IMR-90 (cell line): ENCODE measurements at regions not wholly inside any gene's neighbourhood (a gene's known extent, or its start where the extent isn't known, plus 50 kb on each side); places are given as distances from the start of the nearest gene placed in this dataset.
"Not testable (repeated sequence)": the region's sequence is repeated elsewhere in the genome, so short reads cannot be mapped to it uniquely, and the experiment has no call there.

Experiments
- ATAC-seq: fragments of 200-7000 bp; cut with Tn5 transposase; 2 replicates; pipeline ENCODE4 v1.9.1; 2020; ENCODE audit warnings: low read depth, mild to moderate bottlenecking, moderate library complexity
- BruUV-seq: library from RNA; stranded (reverse); fragments of 400-500 nt; replicated peaks from 2 replicates; lab custom pipeline; 2021; lab: Mats Ljungman, UMichigan
- CTCF ChIA-PET: fragments of 300-600 bp; formaldehyde crosslinking; extraction: SDS; loops from one replicate; lab custom pipeline; 2021; ENCODE audit warnings: antibody characterized with exemption; lab: Yijun Ruan, JAX
- POLR2A ChIA-PET: fragments of 300-600 bp; sonication (Branson Sonifier 250); formaldehyde crosslinking; loops from one replicate; lab custom pipeline; 2022; ENCODE audit warnings: antibody characterized with exemption; ENCODE audit not compliant: unreplicated experiment; lab: Charles Lee
- DNase-seq: peaks from one replicate; pipeline ENCODE4 v3.0.0; 2013
- H2AFZ ChIP-seq: replicated peaks from 2 replicates; pipeline ENCODE3; 2013; ENCODE audit warnings: low read length, mild to moderate bottlenecking; ENCODE audit not compliant: poor library complexity
- H2AK5ac ChIP-seq: 2 replicates; pipeline ENCODE4 v1.6.1; 2013; ENCODE audit warnings: low read depth, low read length, inconsistent platforms
- H2AK9ac ChIP-seq: replicated peaks from 2 replicates; pipeline ENCODE3; 2013; ENCODE audit warnings: mild to moderate bottlenecking, low read depth, low read length, moderate library complexity; ENCODE audit not compliant: poor library complexity
- H2BK120ac ChIP-seq: 2 replicates; pipeline ENCODE4 v1.6.1; 2013; ENCODE audit warnings: low read depth, low read length, inconsistent platforms
- H2BK15ac ChIP-seq: 3 replicates; pipeline ENCODE4 v1.6.1; 2013; ENCODE audit warnings: low read depth, low read length, inconsistent platforms
- H2BK20ac ChIP-seq: 2 replicates; pipeline ENCODE4 v1.6.1; 2013; ENCODE audit warnings: low read depth, mild to moderate bottlenecking, inconsistent platforms, low read length, moderate library complexity
- H2BK5ac ChIP-seq: 2 replicates; pipeline ENCODE4 v1.6.1; 2013; ENCODE audit warnings: mild to moderate bottlenecking, low read depth, low read length, inconsistent platforms; ENCODE audit not compliant: poor library complexity, severe bottlenecking
- H3K14ac ChIP-seq: replicated peaks from 2 replicates; pipeline ENCODE4 v1.6.1; 2013; ENCODE audit warnings: low read depth, low read length, inconsistent platforms
- H3K18ac ChIP-seq: 2 replicates; pipeline ENCODE4 v1.6.1; 2013; ENCODE audit warnings: low read depth, low read length, control low read depth
- H3K23ac ChIP-seq: 2 replicates; pipeline ENCODE4 v1.6.1; 2013; ENCODE audit warnings: low read depth, low read length, inconsistent platforms
- H3K27ac ChIP-seq: 2 replicates; pipeline ENCODE4 v1.5.1; 2013; ENCODE audit warnings: mild to moderate bottlenecking, control low read depth, low read length; ENCODE audit not compliant: insufficient read depth
- H3K27me3 ChIP-seq: 2 replicates; pipeline ENCODE4 v1.6.1; 2013; ENCODE audit warnings: low read length; ENCODE audit not compliant: control insufficient read depth, insufficient read depth
- H3K36me3 ChIP-seq: 2 replicates; pipeline ENCODE4 v1.6.1; 2013; ENCODE audit warnings: low read length, mixed read lengths; ENCODE audit not compliant: control insufficient read depth, insufficient read depth
- H3K4ac ChIP-seq: 2 replicates; pipeline ENCODE4 v1.6.1; 2013; ENCODE audit warnings: low read depth, low read length, inconsistent platforms
- H3K4me1 ChIP-seq: 2 replicates; pipeline ENCODE4 v1.6.1; 2013; ENCODE audit warnings: low read length, mixed read lengths; ENCODE audit not compliant: control insufficient read depth, insufficient read depth
- H3K4me2 ChIP-seq: 2 replicates; pipeline ENCODE4 v1.6.1; 2013; ENCODE audit warnings: low read depth, mild to moderate bottlenecking, control low read depth, low read length, moderate library complexity
- H3K4me3 ChIP-seq: 2 replicates; pipeline ENCODE4 v1.5.1; 2013; ENCODE audit warnings: low read depth, mild to moderate bottlenecking, control low read depth, low read length, moderate library complexity; ENCODE audit not compliant: insufficient read depth
- H3K56ac ChIP-seq: 2 replicates; pipeline ENCODE4 v1.6.1; 2013; ENCODE audit warnings: low read length, inconsistent platforms; ENCODE audit not compliant: insufficient read depth; ENCODE audit errors: extremely low read depth
- H3K79me1 ChIP-seq, 2 experiments: 2 replicates each; pipeline ENCODE4 v1.6.1; 2013; ENCODE audit warnings: low read length in 2 of 2, inconsistent platforms in 1 of 2, low read depth in 1 of 2
- H3K9ac ChIP-seq: 2 replicates; pipeline ENCODE4 v1.6.1; 2013; ENCODE audit warnings: low read depth, low read length, control low read depth
- H3K9me1 ChIP-seq: 2 replicates; pipeline ENCODE4 v1.6.1; 2013; ENCODE audit warnings: low read length, inconsistent platforms; ENCODE audit not compliant: insufficient read depth
- H3K9me3 ChIP-seq: 2 replicates; pipeline ENCODE4 v1.6.1; 2013; ENCODE audit warnings: low read length; ENCODE audit not compliant: control insufficient read depth, insufficient read depth
- H4K20me1 ChIP-seq: 2 replicates; pipeline ENCODE4 v1.6.1; 2013; ENCODE audit warnings: low read length, inconsistent platforms; ENCODE audit not compliant: insufficient read depth
- H4K5ac ChIP-seq: 2 replicates; pipeline ENCODE4 v1.6.1; 2013; ENCODE audit warnings: mild to moderate bottlenecking, low read depth, low read length, control low read depth
- H4K8ac ChIP-seq, 2 experiments: 2 replicates each; pipeline ENCODE4 v1.6.1; 2013; ENCODE audit warnings: low read depth in 2 of 2, low read length in 2 of 2, control low read depth in 1 of 2, inconsistent platforms in 1 of 2
- H4K91ac ChIP-seq: 2 replicates; pipeline ENCODE4 v1.6.1; 2013; ENCODE audit warnings: low read depth, low read length, inconsistent platforms; ENCODE audit not compliant: insufficient read depth
- WGBS, 2 experiments: methylation state at CpG; one replicate each; pipeline versions ENCODE4 v1.1.5 to v1.1.7; 2013; ENCODE audit warnings: missing lambda C conversion rate in 2 of 2; ENCODE audit not compliant: insufficient read length in 1 of 2; ENCODE audit errors: extremely low coverage in 2 of 2; 5-methylcytosine and 5-hydroxymethylcytosine counted together
- dilution Hi-C: fragments of 300-500 bp; cut with HindIII; formaldehyde crosslinking; loops from one replicate; pipeline ENCODE4 v1.14.3; 2018; ENCODE audit warnings: low sequenced_read_pairs; ENCODE audit not compliant: unreplicated experiment
- in situ Hi-C: fragments of 300-500 bp; cut with MboI; formaldehyde crosslinking; loops from 3 replicates; pipeline ENCODE4 v1.14.3; 2019; ENCODE audit warnings: low sequenced_read_pairs, inconsistent platforms, mixed read lengths
- intact Hi-C: fragments of 100-400 bp; cut with micrococcal nuclease; formaldehyde crosslinking; loops from 2 replicates; pipeline ENCODE4 v1.10.0; 2022

DNA sequence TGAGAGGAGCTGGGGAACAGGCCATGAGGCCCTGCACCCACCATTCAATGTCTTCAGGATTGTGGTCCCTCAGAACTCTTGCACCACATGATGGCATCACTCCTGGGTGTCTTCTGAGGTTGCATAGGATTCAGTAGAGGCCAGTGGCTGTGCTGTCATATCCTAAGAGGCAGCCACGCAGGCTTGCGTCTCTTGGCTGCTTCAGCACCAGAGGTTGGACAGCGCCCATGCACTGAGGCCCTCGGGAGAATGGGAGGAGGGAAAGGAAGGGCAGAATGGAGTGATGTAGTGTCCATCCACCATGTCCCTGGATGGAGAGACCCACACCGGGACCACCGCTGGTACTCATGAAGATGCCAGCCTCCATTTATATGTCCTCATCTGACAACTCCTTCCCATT is 237.1 kb downstream of the POTED start:
- in situ Hi-C loops, dilution Hi-C loops: not testable (repeated sequence)

DNA sequence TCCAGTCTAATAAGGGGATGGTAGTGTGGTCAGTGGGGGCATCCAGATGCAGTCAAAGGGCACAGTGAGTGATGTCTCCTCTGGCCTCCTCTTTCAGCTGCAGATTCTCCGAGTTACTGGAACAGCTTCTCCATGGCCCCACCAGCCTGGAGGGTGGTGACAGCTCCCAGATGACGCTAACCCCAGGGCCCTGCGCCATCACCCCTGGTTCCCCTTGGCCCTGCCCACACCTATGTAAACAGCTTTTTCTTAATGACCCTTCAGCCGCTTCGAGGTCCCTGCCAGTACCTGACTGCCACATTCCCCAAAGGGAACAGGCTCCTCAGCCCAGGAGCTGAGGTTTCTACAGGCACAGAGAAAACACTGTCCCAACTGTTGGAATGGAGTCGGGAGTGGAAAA is 235.0 kb downstream of the POTED start:
- H3K27me3 ChIP-seq, H4K8ac ChIP-seq, H3K9me3 ChIP-seq, H4K91ac ChIP-seq, H3K9ac ChIP-seq, ATAC-seq, H3K36me3 ChIP-seq, H3K4ac ChIP-seq, H3K4me2 ChIP-seq, in situ Hi-C loops, H2BK15ac ChIP-seq, H3K56ac ChIP-seq, H3K14ac ChIP-seq, H3K79me1 ChIP-seq, H3K18ac ChIP-seq, H2AK5ac ChIP-seq, H3K9me1 ChIP-seq, H3K23ac ChIP-seq, H4K20me1 ChIP-seq, H2AK9ac ChIP-seq, BruUV-seq, H2BK5ac ChIP-seq, dilution Hi-C loops, H2BK20ac ChIP-seq, DNase-seq, intact Hi-C loops, H3K4me3 ChIP-seq, POLR2A ChIA-PET, H2BK120ac ChIP-seq, H3K4me1 ChIP-seq, H4K5ac ChIP-seq, H3K27ac ChIP-seq, CTCF ChIA-PET, H2AFZ ChIP-seq: not testable (repeated sequence)
- WGBS, 2 experiments, result no CpG with 5 or more reads among the region's 6 CpGs

More for the DNA sequence above, 237.1 kb downstream of the POTED start:
- H3K4ac ChIP-seq, H3K18ac ChIP-seq, H2AK9ac ChIP-seq, DNase-seq, H3K27me3 ChIP-seq, H3K4me1 ChIP-seq, H2AK5ac ChIP-seq, BruUV-seq, H2BK5ac ChIP-seq, H3K4me3 ChIP-seq, H3K9ac ChIP-seq, H3K36me3 ChIP-seq, CTCF ChIA-PET, ATAC-seq, H3K9me3 ChIP-seq, H4K5ac ChIP-seq, H3K79me1 ChIP-seq, H2BK120ac ChIP-seq, H3K14ac ChIP-seq, H2AFZ ChIP-seq, H3K27ac ChIP-seq, POLR2A ChIA-PET, H3K56ac ChIP-seq, H4K91ac ChIP-seq, H2BK15ac ChIP-seq, H4K8ac ChIP-seq, H3K23ac ChIP-seq, H4K20me1 ChIP-seq, H2BK20ac ChIP-seq, H3K9me1 ChIP-seq, H3K4me2 ChIP-seq, intact Hi-C loops: not testable (repeated sequence)
- no CpG with 5 or more reads among the region's 6 CpGs for WGBS, 2 experiments
